ENCODE measurements at regions not wholly inside any gene's neighbourhood (a gene's known extent, or its start where the extent isn't known, plus 50 kb on each side); places are given as distances from the start of the nearest gene placed in this dataset.
A peak's percentile ranks its signal among the peaks of the same experiment; 100 is the strongest.

GRCh38 chr9:8205576-8205975, 406.0 kb upstream of the DMAC1 start:
- H3K4me3 ChIP-seq, result no peak overlapping the region
- no peak for TF ChIP-seq CTCF (IDR thresholded peaks at IDR 0.05)
- DNase-seq (ENCODE audit: low spot score), result no peak
- H3K27ac ChIP-seq, result peak overlapping the region; percentile 39 to 46

GRCh38 chr9:8189881-8190280, 390.3 kb upstream of the DMAC1 start:
- Histone ChIP-seq H3K27ac (no peak overlapping the region), H3K4me3 (no peak overlapping the region)
- no peak for DNase-seq (ENCODE audit: low spot score)
- no peak for TF ChIP-seq CTCF (IDR thresholded peaks at IDR 0.05)

- no peak for TF ChIP-seq CTCF (IDR thresholded peaks at IDR 0.05)
- Histone ChIP-seq H3K27ac (no peak overlapping the region), H3K4me3 (no peak overlapping the region)
- DNase-seq (ENCODE audit: low spot score), result no peak
Measured at GRCh38 chr9:8188723-8189407, 389.3 kb upstream of the DMAC1 start.

GRCh38 chr9:8186560-8186959, 387.0 kb upstream of the DMAC1 start:
- DNase-seq (ENCODE audit: low spot score), result no peak
- Histone ChIP-seq H3K27ac (no peak overlapping the region), H3K4me3 (no peak overlapping the region)
- TF ChIP-seq CTCF (IDR thresholded peaks at IDR 0.05), result no peak

- TF ChIP-seq CTCF (IDR thresholded peaks at IDR 0.05), result no peak
Measured at GRCh38 chr9:8183618-8184017, 384.0 kb upstream of the DMAC1 start.

GRCh38 chr9:8179381-8180053, 379.9 kb upstream of the DMAC1 start:
- Histone ChIP-seq H3K27ac (no peak overlapping the region), H3K4me3 (no peak overlapping the region)
- no peak for DNase-seq (ENCODE audit: low spot score)
- TF ChIP-seq CTCF (IDR thresholded peaks at IDR 0.05), result no peak

More at GRCh38 chr9:8183618-8184017, 384.0 kb upstream of the DMAC1 start:
- DNase-seq (ENCODE audit: low spot score), result no peak
- no peak overlapping the region for H3K27ac ChIP-seq
- H3K4me3 ChIP-seq, result no peak overlapping the region

- no peak for DNase-seq (ENCODE audit: low spot score)
- H3K27ac ChIP-seq, result no peak overlapping the region
- TF ChIP-seq CTCF (IDR thresholded peaks at IDR 0.05), result no peak
- H3K4me3 ChIP-seq, result no peak overlapping the region
Measured at GRCh38 chr9:8172000-8172399, 372.4 kb upstream of the DMAC1 start.

All from coronary artery (tissue), 2 donors.